NCI-H1930 (cell line): ENCODE measurements at regions not wholly inside any gene's neighbourhood (a gene's known extent, or its start where the extent isn't known, plus 50 kb on each side); places are given as distances from the start of the nearest gene placed in this dataset.
"Not testable (repeated sequence)": the region's sequence is repeated elsewhere in the genome, so short reads cannot be mapped to it uniquely, and the experiment has no call there.

Experiments
- DNase-seq, 2 experiments: peaks; one replicate each; lab custom pipeline; 2025; lab: John Stamatoyannopoulos, UW

GRCh38 chr9:86488345-86488744 lies 134.1 kb upstream of the TUT7 start:
- no peak for DNase-seq

- DNase-seq = no peak
These were observed 133.6 kb upstream of the TUT7 start for GRCh38 chr9:86487838-86488233.

- peak; percentile 5 to 43 for DNase-seq
These were observed 133.0 kb upstream of the TUT7 start for GRCh38 chr9:86486891-86487837.

GRCh38 chr9:86485359-86485758 lies 131.1 kb upstream of the TUT7 start:
- DNase-seq = no peak

GRCh38 chr9:86483496-86483895 lies 129.3 kb upstream of the TUT7 start:
- DNase-seq = no peak

- DNase-seq = no peak
These were observed 127.3 kb upstream of the TUT7 start for GRCh38 chr9:86481466-86481865.

GRCh38 chr9:86475255-86475654 lies 121.0 kb upstream of the TUT7 start:
- DNase-seq = not testable (repeated sequence)

GRCh38 chr9:86471171-86471815 lies 117.1 kb upstream of the TUT7 start:
- DNase-seq = no peak

GRCh38 chr9:86470326-86470725 lies 116.1 kb upstream of the TUT7 start:
- no peak for DNase-seq

- no peak for DNase-seq
These were observed 115.5 kb upstream of the TUT7 start for GRCh38 chr9:86469476-86470250.

- no peak for DNase-seq
These were observed 110.0 kb upstream of the TUT7 start for GRCh38 chr9:86464242-86464641.

GRCh38 chr9:86460216-86461002 lies 106.2 kb upstream of the TUT7 start:
- no peak for DNase-seq

- DNase-seq = no peak
These were observed 105.5 kb upstream of the TUT7 start for GRCh38 chr9:86459599-86460155.

- DNase-seq = no peak
These were observed 105.0 kb upstream of the TUT7 start for GRCh38 chr9:86459191-86459590.

GRCh38 chr9:86458191-86458855 lies 104.1 kb upstream of the TUT7 start:
- DNase-seq = no peak

- no peak for DNase-seq
These were observed 102.2 kb upstream of the TUT7 start for GRCh38 chr9:86456416-86456815.

- no peak for DNase-seq
These were observed 100.7 kb upstream of the TUT7 start for GRCh38 chr9:86454701-86455615.

- no peak for DNase-seq
These were observed 98.1 kb upstream of the TUT7 start for GRCh38 chr9:86452201-86452828.

GRCh38 chr9:86449246-86449645 lies 95.0 kb upstream of the TUT7 start:
- DNase-seq = no peak
